Mammary epithelial cell (primary cell): ENCODE measurements at regions not wholly inside any gene's neighbourhood (a gene's known extent, or its start where the extent isn't known, plus 50 kb on each side); places are given as distances from the start of the nearest gene placed in this dataset.

Source experiments
- EZH2 ChIP-seq: IDR thresholded peaks from 2 replicates; pipeline ENCODE4 v1.6.1; 2012; ENCODE audit warnings: low read length, inconsistent platforms, borderline replicate concordance
- TF ChIP-seq, protein P1 (sequence below), 2 donors: IDR thresholded peaks in 1 of 2; conservative IDR thresholded peaks in 1 of 2; 2 replicates each; pipeline ENCODE4 v1.5.1; 2011 to 2012; ENCODE audit warnings: inconsistent platforms in 2 of 2, low read length in 2 of 2, mild to moderate bottlenecking in 2 of 2, control low read depth in 1 of 2, low read depth in 1 of 2; ENCODE audit not compliant: insufficient read depth in 1 of 2; ENCODE audit errors: extremely low read depth in 1 of 2

DNA sequence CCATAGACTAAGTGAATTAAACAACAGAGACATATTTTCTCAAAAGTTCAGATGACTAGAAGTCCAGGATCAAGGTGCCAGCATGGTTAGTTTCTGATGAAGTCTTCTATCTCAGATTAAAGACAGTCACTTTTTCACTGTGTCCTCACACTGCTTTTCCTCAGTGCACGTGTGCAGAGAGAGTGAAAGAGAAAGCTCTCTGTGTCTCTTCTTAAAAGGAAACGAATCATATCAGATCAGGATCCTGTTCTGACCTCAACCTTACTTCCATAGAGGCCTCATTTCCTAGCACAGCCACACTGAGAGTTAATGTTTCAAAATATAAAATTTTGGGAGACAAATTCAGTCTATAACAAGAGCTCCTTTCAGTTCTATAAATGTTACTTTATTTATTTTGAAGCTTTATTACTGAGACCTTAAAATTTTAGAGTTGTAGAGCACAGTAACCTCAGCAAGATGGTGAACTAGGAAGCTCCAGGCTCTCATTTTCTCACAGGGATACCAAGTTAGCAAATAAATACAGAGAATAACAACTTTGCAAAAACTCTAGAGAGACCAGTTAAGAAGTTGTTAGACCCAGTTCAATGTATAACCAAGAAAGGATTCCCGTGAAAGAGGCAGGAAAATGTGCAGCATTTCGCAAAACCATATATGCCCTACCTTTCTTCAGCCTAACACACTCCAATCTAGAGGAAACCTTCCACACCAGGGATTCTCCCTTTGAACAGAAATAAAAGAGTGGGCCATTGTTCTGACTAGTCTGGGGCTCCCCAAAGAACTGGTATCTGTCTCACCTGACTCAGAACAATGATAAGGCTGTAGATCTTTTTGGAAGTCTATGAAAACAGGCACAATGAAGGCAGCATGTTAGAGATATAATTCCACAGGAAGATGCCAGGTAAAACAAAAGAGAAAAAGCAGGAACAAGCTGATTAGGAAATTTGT is 372.2 kb downstream of the MRPL39 start:
- TF ChIP-seq, protein P1, sequence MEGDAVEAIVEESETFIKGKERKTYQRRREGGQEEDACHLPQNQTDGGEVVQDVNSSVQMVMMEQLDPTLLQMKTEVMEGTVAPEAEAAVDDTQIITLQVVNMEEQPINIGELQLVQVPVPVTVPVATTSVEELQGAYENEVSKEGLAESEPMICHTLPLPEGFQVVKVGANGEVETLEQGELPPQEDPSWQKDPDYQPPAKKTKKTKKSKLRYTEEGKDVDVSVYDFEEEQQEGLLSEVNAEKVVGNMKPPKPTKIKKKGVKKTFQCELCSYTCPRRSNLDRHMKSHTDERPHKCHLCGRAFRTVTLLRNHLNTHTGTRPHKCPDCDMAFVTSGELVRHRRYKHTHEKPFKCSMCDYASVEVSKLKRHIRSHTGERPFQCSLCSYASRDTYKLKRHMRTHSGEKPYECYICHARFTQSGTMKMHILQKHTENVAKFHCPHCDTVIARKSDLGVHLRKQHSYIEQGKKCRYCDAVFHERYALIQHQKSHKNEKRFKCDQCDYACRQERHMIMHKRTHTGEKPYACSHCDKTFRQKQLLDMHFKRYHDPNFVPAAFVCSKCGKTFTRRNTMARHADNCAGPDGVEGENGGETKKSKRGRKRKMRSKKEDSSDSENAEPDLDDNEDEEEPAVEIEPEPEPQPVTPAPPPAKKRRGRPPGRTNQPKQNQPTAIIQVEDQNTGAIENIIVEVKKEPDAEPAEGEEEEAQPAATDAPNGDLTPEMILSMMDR (conservative IDR thresholded peaks at IDR 0.05 in 1 of 2, IDR thresholded peaks at IDR 0.05 in 1 of 2; ENCODE audit: extremely low read depth in 1 of 2, insufficient read depth in 1 of 2, low read depth in 1 of 2, low read length in 2 of 2): no peak
- TF ChIP-seq EZH2: no peak
